H9 (cell line): ENCODE measurements at regions not wholly inside any gene's neighbourhood (a gene's known extent, or its start where the extent isn't known, plus 50 kb on each side); places are given as distances from the start of the nearest gene placed in this dataset.

ENCODE experiments used
- DNase-seq: peaks from one replicate; pipeline ENCODE4 v3.0.0-alpha.2; 2017
- H2AFZ ChIP-seq: one replicate; pipeline ENCODE4 v1.6.1; 2013; ENCODE audit warnings: mild to moderate bottlenecking, low read length, control low read depth, moderate library complexity
- H2AK5ac ChIP-seq: 2 replicates; pipeline ENCODE4 v1.6.1; 2013; ENCODE audit warnings: low read length, control low read depth, mixed read lengths; ENCODE audit not compliant: insufficient read length
- H2BK120ac ChIP-seq: one replicate; pipeline ENCODE4 v1.6.1; 2013; ENCODE audit warnings: low read depth, mild to moderate bottlenecking, low read length, control low read depth, inconsistent platforms; ENCODE audit not compliant: poor library complexity, severe bottlenecking
- H2BK12ac ChIP-seq: 2 replicates; pipeline ENCODE4 v1.6.1; 2013; ENCODE audit warnings: low read length, control low read depth, mixed read lengths, low read depth; ENCODE audit not compliant: insufficient read length
- H2BK15ac ChIP-seq: 2 replicates; pipeline ENCODE4 v1.6.1; 2013; ENCODE audit warnings: low read depth, low read length, control low read depth
- H2BK20ac ChIP-seq: one replicate; pipeline ENCODE4 v1.6.1; 2013; ENCODE audit warnings: low read depth, mild to moderate bottlenecking, low read length, control low read depth, inconsistent platforms; ENCODE audit not compliant: poor library complexity, severe bottlenecking
- H2BK5ac ChIP-seq: 2 replicates; pipeline ENCODE4 v1.6.1; 2013; ENCODE audit warnings: low read length, control low read depth, mixed read lengths; ENCODE audit not compliant: insufficient read length
- H3K14ac ChIP-seq: 2 replicates; pipeline ENCODE4 v1.6.1; 2013; ENCODE audit warnings: low read length, control low read depth; ENCODE audit not compliant: insufficient read depth
- H3K18ac ChIP-seq: 2 replicates; pipeline ENCODE4 v1.6.1; 2013; ENCODE audit warnings: low read depth, mild to moderate bottlenecking, mixed read lengths, low read length, control low read depth; ENCODE audit not compliant: insufficient read length
- H3K23ac ChIP-seq: 2 replicates; pipeline ENCODE4 v1.6.1; 2013; ENCODE audit warnings: low read length, control low read depth, mixed read lengths, low read depth; ENCODE audit not compliant: insufficient read length
- H3K23me2 ChIP-seq: 2 replicates; pipeline ENCODE4 v1.6.1; 2013; ENCODE audit warnings: low read depth, mild to moderate bottlenecking, mixed read lengths, low read length, control low read depth; ENCODE audit not compliant: insufficient read length, poor library complexity, severe bottlenecking
- H3K27ac ChIP-seq: 2 replicates; pipeline ENCODE4 v1.5.1; 2013; ENCODE audit warnings: low read length, control low read depth, mixed read lengths, low read depth; ENCODE audit not compliant: insufficient read length
- H3K27me3 ChIP-seq: 2 replicates; pipeline ENCODE4 v1.6.1; 2013; ENCODE audit warnings: low read length, control low read depth, inconsistent platforms; ENCODE audit not compliant: insufficient read depth
- H3K4ac ChIP-seq: 2 replicates; pipeline ENCODE4 v1.6.1; 2013; ENCODE audit warnings: low read depth, mild to moderate bottlenecking, control low read depth, inconsistent platforms, low read length, moderate library complexity
- H3K4me1 ChIP-seq: 2 replicates; pipeline ENCODE4 v1.6.1; 2013; ENCODE audit warnings: low read length, control low read depth, inconsistent platforms; ENCODE audit not compliant: insufficient read depth
- H3K4me2 ChIP-seq: 2 replicates; pipeline ENCODE4 v1.6.1; 2013; ENCODE audit warnings: low read length, control low read depth, mixed read lengths; ENCODE audit not compliant: insufficient read length, insufficient read depth
- H3K56ac ChIP-seq: 2 replicates; pipeline ENCODE4 v1.6.1; 2013; ENCODE audit warnings: low read depth, mild to moderate bottlenecking, mixed read lengths, low read length, control low read depth; ENCODE audit not compliant: insufficient read length
- H3K79me1 ChIP-seq: 2 replicates; pipeline ENCODE4 v1.6.1; 2013; ENCODE audit warnings: low read depth, mild to moderate bottlenecking, moderate library complexity, low read length, control low read depth, inconsistent platforms; ENCODE audit not compliant: insufficient read depth, poor library complexity, severe bottlenecking
- H3K79me2 ChIP-seq: 2 replicates; pipeline ENCODE4 v1.6.1; 2013; ENCODE audit warnings: low read length, control low read depth, inconsistent platforms; ENCODE audit not compliant: insufficient read depth
- H3K9ac ChIP-seq: 2 replicates; pipeline ENCODE4 v1.6.1; 2013; ENCODE audit warnings: low read length, control low read depth, mixed read lengths; ENCODE audit not compliant: insufficient read length; ENCODE audit errors: extremely low read depth
- H3K9me3 ChIP-seq: one replicate; pipeline ENCODE4 v1.6.1; 2013; ENCODE audit warnings: low read depth, low read length, inconsistent platforms; ENCODE audit not compliant: control insufficient read depth
- H3T11ph ChIP-seq: one replicate; pipeline ENCODE4 v1.6.1; 2013; ENCODE audit warnings: mild to moderate bottlenecking, low read length, control low read depth, inconsistent platforms
- H4K20me1 ChIP-seq: one replicate; pipeline ENCODE4 v1.6.1; 2013; ENCODE audit not compliant: control insufficient read depth, insufficient read length, insufficient read depth
- H4K5ac ChIP-seq: 2 replicates; pipeline ENCODE4 v1.6.1; 2013; ENCODE audit warnings: low read depth, mild to moderate bottlenecking, mixed read lengths, low read length, control low read depth; ENCODE audit not compliant: insufficient read length
- H4K8ac ChIP-seq: replicated peaks from 2 replicates; pipeline ENCODE4 v1.6.1; 2013; ENCODE audit warnings: low read length, control low read depth, mixed read lengths, low read depth; ENCODE audit not compliant: insufficient read length
- H4K91ac ChIP-seq: 2 replicates; pipeline ENCODE4 v1.6.1; 2013; ENCODE audit warnings: low read depth, mild to moderate bottlenecking, moderate library complexity, mixed read lengths, low read length, control low read depth; ENCODE audit not compliant: insufficient read length
- H3K27ac Mint-ChIP-seq, 3 experiments: 2 replicates in 2 of 3; 3 replicates in 1 of 3; pipeline ENCODE4 v1.8.0; 2020 to 2021; ENCODE audit warnings: mixed read lengths in 3 of 3, mild to moderate bottlenecking in 1 of 3, moderate library complexity in 1 of 3
- H3K27me3 Mint-ChIP-seq: 2 replicates; pipeline ENCODE4 v1.8.0; 2021; ENCODE audit warnings: low read depth, mild to moderate bottlenecking, moderate library complexity, mixed read lengths
- H3K36me3 Mint-ChIP-seq, 3 experiments: 2 replicates in 2 of 3; 3 replicates in 1 of 3; pipeline ENCODE4 v1.8.0; 2020 to 2021; ENCODE audit warnings: low read depth in 3 of 3, mixed read lengths in 3 of 3; ENCODE audit not compliant: insufficient read depth in 1 of 3
- H3K4me1 Mint-ChIP-seq, 2 experiments: 2 replicates each; pipeline ENCODE4 v1.8.0; 2020; ENCODE audit warnings: mixed read lengths in 2 of 2
- H3K4me3 Mint-ChIP-seq, 2 experiments: 2 replicates in 1 of 2; 3 replicates in 1 of 2; pipeline ENCODE4 v1.8.0; 2020 to 2021; ENCODE audit warnings: mild to moderate bottlenecking in 2 of 2, mixed read lengths in 2 of 2, moderate library complexity in 1 of 2
- H3K9me3 Mint-ChIP-seq, 2 experiments: 2 replicates in 1 of 2; 3 replicates in 1 of 2; pipeline ENCODE4 v1.8.0; 2020; ENCODE audit warnings: mild to moderate bottlenecking in 2 of 2, mixed read lengths in 2 of 2, moderate library complexity in 1 of 2
- CTCF ChIP-seq: fragments of 200-600 bp; sonication (generic); conservative IDR thresholded peaks from 3 replicates; pipeline ENCODE4 v1.8.0; 2021; ENCODE audit warnings: antibody characterized with exemption, mild to moderate bottlenecking
- WGBS: extraction: QIAGEN DNeasy Blood & Tissue Kit; methylation state at CpG from one replicate; pipeline ENCODE4 v1.1.7; 2013; ENCODE audit warnings: missing lambda C conversion rate, low lambda C conversion rate, mixed read lengths; ENCODE audit not compliant: insufficient read length; ENCODE audit errors: extremely low coverage; 5-methylcytosine and 5-hydroxymethylcytosine counted together

- H3K9ac ChIP-seq: no peak overlapping the region
- no peak overlapping the region for H3K27ac ChIP-seq
- H3K27me3 ChIP-seq: no peaks in the 10 kb centered on the region
- no peak overlapping the region for H2BK120ac ChIP-seq
- H3K4ac ChIP-seq: no peak overlapping the region
- Mint-ChIP-seq H3K27ac (no peak overlapping the region), H3K4me3 (no peak overlapping the region), H3K36me3 (no peaks in the 10 kb centered on the region; a peak in 1 of 7 replicates), H3K4me1 (no peaks in the 10 kb centered on the region), H3K9me3 (peaks cover 9 to 13% of the 10 kb centered on the region in 2 experiments; a peak in 4 of 5 replicates), H3K27me3 (peaks cover 4% of the 10 kb centered on the region; the same call in 1 of the 2 replicates)
- H3K18ac ChIP-seq: no peak overlapping the region
- H4K8ac ChIP-seq: no peak overlapping the region
- H4K91ac ChIP-seq: no peak overlapping the region
- no peak overlapping the region for H2BK20ac ChIP-seq
- no peak for TF ChIP-seq CTCF
- no peak overlapping the region for H4K5ac ChIP-seq
- no peak overlapping the region for H2AK5ac ChIP-seq
- H3T11ph ChIP-seq: no peak overlapping the region
- no peak overlapping the region for H2BK15ac ChIP-seq
- no peak overlapping the region for H3K4me2 ChIP-seq
- no peak overlapping the region for H3K14ac ChIP-seq
- no peak overlapping the region for H2BK12ac ChIP-seq
- no peaks in the 10 kb centered on the region for H3K79me2 ChIP-seq
- no peak overlapping the region for H2AFZ ChIP-seq
- WGBS: no CpG with 5 or more reads among the region's 2 CpGs
- H2BK5ac ChIP-seq: no peak overlapping the region
- no peak overlapping the region for H3K56ac ChIP-seq
- no peak overlapping the region for H3K23ac ChIP-seq
- H3K79me1 ChIP-seq: no peaks in the 10 kb centered on the region
- no peaks in the 10 kb centered on the region for H3K9me3 ChIP-seq
- H3K23me2 ChIP-seq: no peaks in the 10 kb centered on the region
- DNase-seq: no peak
- H3K4me1 ChIP-seq: no peaks in the 10 kb centered on the region
- H4K20me1 ChIP-seq: no peaks in the 10 kb centered on the region
These were observed 63.5 kb upstream of the BARX1 start for GRCh38 chr9:94018628-94019027.
